ENCODE measurements at regions not wholly inside any gene's neighbourhood (a gene's known extent, or its start where the extent isn't known, plus 50 kb on each side); places are given as distances from the start of the nearest gene placed in this dataset.
A peak's percentile ranks its signal among the peaks of the same experiment; 100 is the strongest.
"Not testable (repeated sequence)": the region's sequence is repeated elsewhere in the genome, so short reads cannot be mapped to it uniquely, and the experiment has no call there.

- H3K4me1 ChIP-seq (ENCODE audit: insufficient read depth); H3K36me3 ChIP-seq; H3K27me3 ChIP-seq; H3K27ac ChIP-seq; intact Hi-C loops (cut with DNase I); H3K4me3 ChIP-seq; DNase-seq; H3K9me3 ChIP-seq: not testable (repeated sequence)
- WGBS, 3 donors: 88 to 92% (median 88%) methylated on average over 1 of the region's 1 CpG
Measured at GRCh38 chr2:90298126-90298755, 1606.8 kb downstream of the RPIA start.

- H3K4me3 ChIP-seq; H3K4me1 ChIP-seq (ENCODE audit: insufficient read depth); H3K36me3 ChIP-seq; intact Hi-C loops (cut with DNase I); H3K27me3 ChIP-seq; DNase-seq; H3K9me3 ChIP-seq; H3K27ac ChIP-seq: not testable (repeated sequence)
- 14 to 35% (median 28%) methylated on average over 2 to 3 of the region's 5 CpGs for WGBS, 3 donors
Measured at GRCh38 chr2:90298983-90299382, 1607.5 kb downstream of the RPIA start.

- 6 to 14% (median 11%) methylated on average over 27 to 29 of the region's 29 CpGs for WGBS, 3 donors
- H3K27ac ChIP-seq; H3K4me3 ChIP-seq; intact Hi-C loops (cut with DNase I); H3K27me3 ChIP-seq; DNase-seq; H3K36me3 ChIP-seq; H3K9me3 ChIP-seq; H3K4me1 ChIP-seq (ENCODE audit: insufficient read depth): not testable (repeated sequence)
Measured at GRCh38 chr2:90322982-90323381, 1631.5 kb downstream of the RPIA start.

- H3K27me3 ChIP-seq; intact Hi-C loops (cut with DNase I); DNase-seq; H3K9me3 ChIP-seq; H3K36me3 ChIP-seq; H3K27ac ChIP-seq; H3K4me1 ChIP-seq (ENCODE audit: insufficient read depth): not testable (repeated sequence)
- 2 to 21% (median 3%) methylated on average over 28 to 93 of the region's 134 CpGs for WGBS, 3 donors
- peak overlapping the region; percentile 8 for H3K4me3 ChIP-seq
Measured at GRCh38 chr2:90323612-90324558, 1632.4 kb downstream of the RPIA start.

- H3K9me3 ChIP-seq; H3K36me3 ChIP-seq; intact Hi-C loops (cut with DNase I); H3K27me3 ChIP-seq; H3K4me1 ChIP-seq (ENCODE audit: insufficient read depth); DNase-seq; H3K27ac ChIP-seq: not testable (repeated sequence)
- WGBS, 3 donors: 1 to 12% methylated on average over 32 to 43 of the region's 59 CpGs; no CpG with 5 or more reads in 1 of the 3 donors
- H3K4me3 ChIP-seq: peak overlapping the region; percentile 8
Measured at GRCh38 chr2:90324672-90325071, 1633.2 kb downstream of the RPIA start.

GRCh38 chr2:90325796-90326353, 1634.4 kb downstream of the RPIA start:
- H3K4me3 ChIP-seq; DNase-seq; H3K9me3 ChIP-seq; H3K27ac ChIP-seq; H3K4me1 ChIP-seq (ENCODE audit: insufficient read depth); H3K36me3 ChIP-seq; intact Hi-C loops (cut with DNase I); H3K27me3 ChIP-seq: not testable (repeated sequence)
- 1 to 13% (median 3%) methylated on average over 20 to 61 of the region's 74 CpGs for WGBS, 3 donors

GRCh38 chr2:90355546-90355945, 1664.1 kb downstream of the RPIA start:
- H3K27ac ChIP-seq; DNase-seq; H3K9me3 ChIP-seq; H3K27me3 ChIP-seq; H3K4me1 ChIP-seq (ENCODE audit: insufficient read depth); intact Hi-C loops (cut with DNase I); H3K4me3 ChIP-seq; H3K36me3 ChIP-seq: not testable (repeated sequence)
- 71 to 83% (median 74%) methylated on average over 7 to 8 of the region's 9 CpGs for WGBS, 3 donors

GRCh38 chr2:90359344-90359743, 1667.9 kb downstream of the RPIA start:
- H3K4me1 ChIP-seq (ENCODE audit: insufficient read depth); H3K27me3 ChIP-seq; H3K4me3 ChIP-seq; H3K27ac ChIP-seq; intact Hi-C loops (cut with DNase I); H3K9me3 ChIP-seq; H3K36me3 ChIP-seq: not testable (repeated sequence)
- peak in 1 of 5 donors; percentile 8 for DNase-seq
- WGBS, 3 donors: 62 to 82% (median 79%) methylated on average over 4 to 11 of the region's 15 CpGs

GRCh38 chr2:90359887-90360730, 1668.6 kb downstream of the RPIA start:
- H3K9me3 ChIP-seq; DNase-seq; H3K36me3 ChIP-seq; H3K27me3 ChIP-seq; intact Hi-C loops (cut with DNase I); H3K4me3 ChIP-seq; H3K27ac ChIP-seq; H3K4me1 ChIP-seq (ENCODE audit: insufficient read depth): not testable (repeated sequence)
- WGBS, 3 donors: 4 to 18% (median 9%) methylated on average over 56 to 67 of the region's 93 CpGs

- intact Hi-C loops (cut with DNase I); H3K27me3 ChIP-seq; H3K4me3 ChIP-seq; H3K9me3 ChIP-seq; H3K4me1 ChIP-seq (ENCODE audit: insufficient read depth); H3K36me3 ChIP-seq; H3K27ac ChIP-seq: not testable (repeated sequence)
- peak in 1 of 5 donors; percentile 3 for DNase-seq
- 9 to 36% (median 12%) methylated on average over 29 to 30 of the region's 30 CpGs for WGBS, 3 donors
Measured at GRCh38 chr2:90360731-90361035, 1669.2 kb downstream of the RPIA start.
